D341Med (cell line): ENCODE measurements at regions not wholly inside any gene's neighbourhood (a gene's known extent, or its start where the extent isn't known, plus 50 kb on each side); places are given as distances from the start of the nearest gene placed in this dataset.
"Not testable (repeated sequence)": the region's sequence is repeated elsewhere in the genome, so short reads cannot be mapped to it uniquely, and the experiment has no call there.

Experiments
- DNase-seq: peaks from one replicate; pipeline ENCODE4 v3.0.0; 2012; ENCODE audit warnings: low spot score

GRCh38 chr17:14732211-14732610 lies 431.3 kb downstream of the HS3ST3B1 start:
- no peak for DNase-seq

GRCh38 chr17:14731591-14731990 lies 430.7 kb downstream of the HS3ST3B1 start:
- DNase-seq = no peak

- DNase-seq = no peak
These were observed 429.9 kb downstream of the HS3ST3B1 start for GRCh38 chr17:14730821-14731220.

- DNase-seq = no peak
These were observed 424.8 kb downstream of the HS3ST3B1 start for GRCh38 chr17:14725729-14726128.

GRCh38 chr17:14724770-14725169 lies 423.9 kb downstream of the HS3ST3B1 start:
- no peak for DNase-seq

- not testable (repeated sequence) for DNase-seq
These were observed 422.5 kb downstream of the HS3ST3B1 start for GRCh38 chr17:14723349-14723748.

- DNase-seq = no peak
These were observed 419.1 kb downstream of the HS3ST3B1 start for GRCh38 chr17:14719942-14720341.

GRCh38 chr17:14717859-14718258 lies 417.0 kb downstream of the HS3ST3B1 start:
- no peak for DNase-seq

- DNase-seq = no peak
These were observed 414.7 kb downstream of the HS3ST3B1 start for GRCh38 chr17:14715561-14715960.

- DNase-seq = no peak
These were observed 411.7 kb downstream of the HS3ST3B1 start for GRCh38 chr17:14712611-14713021.

GRCh38 chr17:14704121-14704520 lies 403.2 kb downstream of the HS3ST3B1 start:
- no peak for DNase-seq

GRCh38 chr17:14701886-14702285 lies 401.0 kb downstream of the HS3ST3B1 start:
- DNase-seq = no peak

GRCh38 chr17:14699574-14700185 lies 398.8 kb downstream of the HS3ST3B1 start:
- DNase-seq = no peak

- DNase-seq = no peak
These were observed 392.5 kb downstream of the HS3ST3B1 start for GRCh38 chr17:14693382-14693781.

GRCh38 chr17:14690704-14691103 lies 389.8 kb downstream of the HS3ST3B1 start:
- no peak for DNase-seq

- no peak for DNase-seq
These were observed 387.3 kb downstream of the HS3ST3B1 start for GRCh38 chr17:14688134-14688533.

- no peak for DNase-seq
These were observed 371.9 kb downstream of the HS3ST3B1 start for GRCh38 chr17:14672830-14673229.

GRCh38 chr17:14670861-14671260 lies 370.0 kb downstream of the HS3ST3B1 start:
- no peak for DNase-seq

GRCh38 chr17:14664511-14664910 lies 363.6 kb downstream of the HS3ST3B1 start:
- DNase-seq = no peak

- no peak for DNase-seq
These were observed 340.2 kb downstream of the HS3ST3B1 start for GRCh38 chr17:14641117-14641516.

GRCh38 chr17:14637260-14637659 lies 336.4 kb downstream of the HS3ST3B1 start:
- no peak for DNase-seq

GRCh38 chr17:14630621-14631020 lies 329.7 kb downstream of the HS3ST3B1 start:
- DNase-seq = no peak

GRCh38 chr17:14630046-14630445 lies 329.2 kb downstream of the HS3ST3B1 start:
- DNase-seq = no peak

- no peak for DNase-seq
These were observed 321.8 kb downstream of the HS3ST3B1 start for GRCh38 chr17:14622615-14623101.
